ENCODE measurements at regions not wholly inside any gene's neighbourhood (a gene's known extent, or its start where the extent isn't known, plus 50 kb on each side); places are given as distances from the start of the nearest gene placed in this dataset.

- Histone ChIP-seq H3K27ac (no peak overlapping the region), H3K9me3 (no peaks in the 10 kb centered on the region), H3K4me1 (no peaks in the 10 kb centered on the region), H3K4me2 (no peak overlapping the region), H3K4me3 (no peak overlapping the region)
- ChIA-PET CTCF (no interaction called here), POLR2A (no interaction called here)
- TF ChIP-seq, protein P1, sequence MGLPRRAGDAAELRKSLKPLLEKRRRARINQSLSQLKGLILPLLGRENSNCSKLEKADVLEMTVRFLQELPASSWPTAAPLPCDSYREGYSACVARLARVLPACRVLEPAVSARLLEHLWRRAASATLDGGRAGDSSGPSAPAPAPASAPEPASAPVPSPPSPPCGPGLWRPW (IDR thresholded peaks at IDR 0.05) = no peak
- TF ChIP-seq CHD2 (IDR thresholded peaks at IDR 0.05; ENCODE audit: low read length, partially characterized antibody) (no peak), EP300 (IDR thresholded peaks at IDR 0.05) (no peak), ATOH8 (CRISPR knock-in tag; IDR thresholded peaks at IDR 0.05; ENCODE audit: low read depth) (no peak), CBX8 (IDR thresholded peaks at IDR 0.05) (no peak), EHF (CRISPR knock-in tag; IDR thresholded peaks at IDR 0.05) (no peak), FOXS1 (CRISPR knock-in tag; IDR thresholded peaks at IDR 0.05) (no peak), JUN (IDR thresholded peaks at IDR 0.05) (no peak), RAD21 (conservative IDR thresholded peaks at IDR 0.05 in 1 of 2, IDR thresholded peaks at IDR 0.05 in 1 of 2) (no peak), FOSL2 (IDR thresholded peaks at IDR 0.05) (no peak), FOSL2 (CRISPR knock-in tag; IDR thresholded peaks at IDR 0.05) (no peak), JUNB (IDR thresholded peaks at IDR 0.05) (no peak), HOXA7 (CRISPR knock-in tag; IDR thresholded peaks at IDR 0.05) (no peak), EHMT2 (IDR thresholded peaks at IDR 0.05; ENCODE audit: low read depth) (no peak), ZSCAN20 (CRISPR knock-in tag; IDR thresholded peaks at IDR 0.05) (no peak), E2F6 (IDR thresholded peaks at IDR 0.05; ENCODE audit: borderline replicate concordance, low read depth) (no peak)
- TF ChIP-seq, protein P2, sequence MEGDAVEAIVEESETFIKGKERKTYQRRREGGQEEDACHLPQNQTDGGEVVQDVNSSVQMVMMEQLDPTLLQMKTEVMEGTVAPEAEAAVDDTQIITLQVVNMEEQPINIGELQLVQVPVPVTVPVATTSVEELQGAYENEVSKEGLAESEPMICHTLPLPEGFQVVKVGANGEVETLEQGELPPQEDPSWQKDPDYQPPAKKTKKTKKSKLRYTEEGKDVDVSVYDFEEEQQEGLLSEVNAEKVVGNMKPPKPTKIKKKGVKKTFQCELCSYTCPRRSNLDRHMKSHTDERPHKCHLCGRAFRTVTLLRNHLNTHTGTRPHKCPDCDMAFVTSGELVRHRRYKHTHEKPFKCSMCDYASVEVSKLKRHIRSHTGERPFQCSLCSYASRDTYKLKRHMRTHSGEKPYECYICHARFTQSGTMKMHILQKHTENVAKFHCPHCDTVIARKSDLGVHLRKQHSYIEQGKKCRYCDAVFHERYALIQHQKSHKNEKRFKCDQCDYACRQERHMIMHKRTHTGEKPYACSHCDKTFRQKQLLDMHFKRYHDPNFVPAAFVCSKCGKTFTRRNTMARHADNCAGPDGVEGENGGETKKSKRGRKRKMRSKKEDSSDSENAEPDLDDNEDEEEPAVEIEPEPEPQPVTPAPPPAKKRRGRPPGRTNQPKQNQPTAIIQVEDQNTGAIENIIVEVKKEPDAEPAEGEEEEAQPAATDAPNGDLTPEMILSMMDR (IDR thresholded peaks at IDR 0.05) = no peak
- TF ChIP-seq, protein P3, sequence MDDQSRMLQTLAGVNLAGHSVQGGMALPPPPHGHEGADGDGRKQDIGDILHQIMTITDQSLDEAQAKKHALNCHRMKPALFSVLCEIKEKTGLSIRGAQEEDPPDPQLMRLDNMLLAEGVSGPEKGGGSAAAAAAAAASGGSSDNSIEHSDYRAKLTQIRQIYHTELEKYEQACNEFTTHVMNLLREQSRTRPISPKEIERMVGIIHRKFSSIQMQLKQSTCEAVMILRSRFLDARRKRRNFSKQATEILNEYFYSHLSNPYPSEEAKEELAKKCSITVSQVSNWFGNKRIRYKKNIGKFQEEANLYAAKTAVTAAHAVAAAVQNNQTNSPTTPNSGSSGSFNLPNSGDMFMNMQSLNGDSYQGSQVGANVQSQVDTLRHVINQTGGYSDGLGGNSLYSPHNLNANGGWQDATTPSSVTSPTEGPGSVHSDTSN (IDR thresholded peaks at IDR 0.05) = no peak
- FAIRE-seq (no peak), DNase-seq (ENCODE audit: low read depth in 1 of 2, low spot score in 1 of 2) (no peak), ATAC-seq (no peak)
- 75% methylated on average over 2 of the region's 2 CpGs for WGBS (ENCODE audit: missing lambda C conversion rate)
Measured at GRCh38 chr3:25181096-25181495, 247.0 kb upstream of the RARB start.

- H3K4me3 ChIP-seq = no peak overlapping the region
- H3K4me2 ChIP-seq = no peak overlapping the region
- ChIA-PET POLR2A (no interaction called here), CTCF (no interaction called here)
- ATAC-seq (no peak), FAIRE-seq (no peak), DNase-seq (ENCODE audit: low read depth in 1 of 2, low spot score in 1 of 2) (no peak)
- WGBS (ENCODE audit: missing lambda C conversion rate) = 57% methylated on average over 3 of the region's 3 CpGs
- no peak overlapping the region for H3K27ac ChIP-seq
- no peaks in the 10 kb centered on the region for H3K4me1 ChIP-seq
- TF ChIP-seq EP300 (IDR thresholded peaks at IDR 0.05) = no peak
- no peak for TF ChIP-seq SREBF2 (IDR thresholded peaks at IDR 0.05)
- TF ChIP-seq RFX5 (IDR thresholded peaks at IDR 0.05) = no peak
- TF ChIP-seq HOXB13 (CRISPR knock-in tag; IDR thresholded peaks at IDR 0.05; ENCODE audit: low read depth) = no peak
- TF ChIP-seq RNF2 (IDR thresholded peaks at IDR 0.05; ENCODE audit: borderline replicate concordance, low read depth) = no peak
- no peak for TF ChIP-seq MYC (IDR thresholded peaks at IDR 0.05; ENCODE audit: borderline replicate concordance, low read length)
- TF ChIP-seq TFCP2L1 (CRISPR knock-in tag; IDR thresholded peaks at IDR 0.05) = no peak
- TF ChIP-seq, protein P3 (IDR thresholded peaks at IDR 0.05) = no peak
- TF ChIP-seq KDM5A (IDR thresholded peaks at IDR 0.05) = no peak
- TF ChIP-seq EHMT2 (IDR thresholded peaks at IDR 0.05; ENCODE audit: low read depth) = no peak
- no peak for TF ChIP-seq ZFP36 (IDR thresholded peaks at IDR 0.05; ENCODE audit: borderline replicate concordance, partially characterized antibody)
- TF ChIP-seq E2F6 (IDR thresholded peaks at IDR 0.05; ENCODE audit: borderline replicate concordance, low read depth) = no peak
- no peak for TF ChIP-seq EHF (CRISPR knock-in tag; IDR thresholded peaks at IDR 0.05)
- no peak for TF ChIP-seq HDAC2 (IDR thresholded peaks at IDR 0.05)
- no peak for TF ChIP-seq POLR2AphosphoS2 (conservative IDR thresholded peaks at IDR 0.05; ENCODE audit: low read length)
- TF ChIP-seq ZSCAN20 (CRISPR knock-in tag; IDR thresholded peaks at IDR 0.05) = no peak
- TF ChIP-seq HOXB5 (CRISPR knock-in tag; IDR thresholded peaks at IDR 0.05) = no peak
- TF ChIP-seq GATA3 (IDR thresholded peaks at IDR 0.05; ENCODE audit: borderline replicate concordance) = no peak
- no peak for TF ChIP-seq NR3C1 (IDR thresholded peaks at IDR 0.05)
- no peak for TF ChIP-seq RCOR1 (IDR thresholded peaks at IDR 0.05; ENCODE audit: low read depth, low read length)
- no peaks in the 10 kb centered on the region for H3K9me3 ChIP-seq
Measured at GRCh38 chr3:25182794-25183193, 245.3 kb upstream of the RARB start.
